Erythroblast (primary cell): ENCODE measurements at regions not wholly inside any gene's neighbourhood (a gene's known extent, or its start where the extent isn't known, plus 50 kb on each side); places are given as distances from the start of the nearest gene placed in this dataset.

Experiments used
- DNase-seq, 2 experiments: peaks; one replicate each; lab custom pipeline; 2025; lab: John Stamatoyannopoulos, UW
- GATA1 ChIP-seq: IDR thresholded peaks from 2 replicates; pipeline ENCODE4 v1.6.1; 2011; ENCODE audit warnings: low read depth, mild to moderate bottlenecking, control low read depth, low read length, moderate library complexity
- POLR2A ChIP-seq: IDR thresholded peaks from 2 replicates; pipeline ENCODE4 v1.6.1; 2011; ENCODE audit warnings: mild to moderate bottlenecking, low read length

DNA sequence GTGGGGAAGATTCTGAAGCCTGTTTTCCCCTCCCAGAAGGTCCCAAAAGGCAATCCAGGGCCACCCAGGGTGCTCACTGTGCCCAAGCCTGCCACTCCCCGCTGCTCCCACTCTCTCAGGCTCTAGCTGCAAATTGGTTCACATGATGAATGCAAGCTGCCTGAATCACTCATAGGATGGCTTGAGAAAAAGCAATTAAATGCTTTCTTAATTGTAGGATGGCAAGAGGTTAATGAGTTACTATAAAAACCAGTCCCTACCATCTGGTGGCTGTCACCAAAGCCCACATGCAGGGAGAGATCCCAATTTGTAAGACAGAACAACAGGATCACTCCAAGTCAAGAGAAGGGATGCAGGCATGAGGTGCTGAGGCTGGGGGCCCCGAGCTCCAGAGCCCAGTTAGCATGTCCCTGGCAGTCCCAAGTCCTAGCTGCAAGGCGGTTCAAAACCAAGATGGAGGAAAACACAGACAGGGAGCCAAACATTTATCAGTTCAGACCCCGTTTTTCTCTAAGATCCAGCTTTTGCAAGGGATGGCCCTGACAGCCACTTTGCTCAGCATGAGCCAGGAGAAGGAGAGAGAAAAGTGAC, 207.1 kb downstream of the UACA start:
- DNase-seq = no peak
- TF ChIP-seq POLR2A (no peak), GATA1 (no peak)

GRCh38 chr15:70555713-70556112, 207.6 kb downstream of the UACA start:
- no peak for TF ChIP-seq POLR2A
- no peak for TF ChIP-seq GATA1
- no peak for DNase-seq

GRCh38 chr15:70547846-70548487, 215.4 kb downstream of the UACA start:
- no peak for TF ChIP-seq POLR2A
- no peak for TF ChIP-seq GATA1
- DNase-seq = no peak

DNA sequence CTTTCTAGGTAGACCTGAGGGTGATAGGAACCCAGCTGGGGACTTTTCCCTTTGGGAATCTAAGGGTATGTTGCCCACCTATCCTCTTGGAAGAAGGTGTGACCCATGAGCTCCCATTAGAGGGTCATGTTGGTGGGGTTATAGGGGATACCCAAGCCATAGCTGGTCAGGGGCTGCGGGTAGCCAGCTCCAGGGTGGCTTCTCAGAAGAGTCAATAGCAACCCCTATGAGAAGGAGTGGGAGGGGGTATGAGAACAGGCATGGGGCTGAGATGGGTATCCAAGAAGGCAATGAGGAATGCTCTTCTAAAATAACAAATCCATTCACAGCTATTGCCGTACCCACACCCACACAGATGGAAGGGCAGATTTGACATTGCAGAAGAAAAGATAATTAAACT, 217.8 kb downstream of the UACA start:
- no peak for DNase-seq
- TF ChIP-seq GATA1 (no peak), POLR2A (no peak)

DNA sequence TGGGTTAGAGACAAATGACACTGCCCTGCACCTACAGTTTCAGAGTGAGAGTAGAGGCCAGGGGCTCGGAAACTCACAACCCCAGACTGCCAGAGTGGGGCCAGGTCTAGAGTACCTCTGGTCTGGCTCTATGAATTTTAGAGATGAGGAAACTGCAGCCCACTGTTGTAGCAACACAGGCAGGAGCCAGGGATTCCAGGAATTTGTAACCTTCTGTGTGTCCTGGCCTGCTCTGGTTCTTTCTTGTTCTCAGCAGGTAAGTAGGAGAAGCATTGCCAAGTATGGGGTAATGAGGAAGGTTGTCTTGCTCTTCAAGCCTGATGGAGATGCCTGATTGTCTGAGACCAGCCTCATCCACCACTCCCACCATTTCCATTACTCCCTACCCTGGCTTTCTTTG, 221.8 kb downstream of the UACA start:
- DNase-seq = no peak
- no peak for TF ChIP-seq GATA1
- TF ChIP-seq POLR2A = no peak

DNA sequence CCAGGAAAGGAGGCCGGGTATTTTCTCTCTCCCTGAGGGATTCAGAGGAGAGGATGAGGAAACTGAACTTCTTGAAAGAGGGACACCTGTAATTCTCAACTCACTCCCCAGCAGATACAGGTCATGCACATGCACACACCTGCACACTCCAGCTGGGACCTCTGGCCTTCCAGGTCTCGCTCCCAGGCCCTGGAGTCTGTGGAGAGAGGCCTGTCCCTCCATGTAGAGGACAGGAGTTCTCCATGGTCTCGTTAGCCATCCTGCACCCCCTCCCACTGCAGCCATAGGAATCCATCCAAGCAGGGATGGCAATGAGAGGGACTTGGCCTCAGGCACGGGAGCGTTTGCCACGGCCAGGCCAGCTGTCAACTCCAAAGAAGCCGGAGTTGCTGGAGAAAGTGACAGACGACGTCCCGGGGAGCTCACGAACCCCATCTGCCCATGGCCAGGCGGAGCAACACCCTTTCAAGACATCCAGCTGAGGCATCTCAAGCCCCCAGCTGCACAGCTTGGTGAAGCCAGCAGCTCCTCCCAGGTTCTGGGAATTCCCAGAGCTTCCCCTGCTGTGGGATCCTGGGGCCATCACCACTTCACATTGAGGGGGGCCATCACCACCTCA, 223.3 kb downstream of the UACA start:
- no peak for TF ChIP-seq GATA1
- no peak for TF ChIP-seq POLR2A
- no peak for DNase-seq

DNA sequence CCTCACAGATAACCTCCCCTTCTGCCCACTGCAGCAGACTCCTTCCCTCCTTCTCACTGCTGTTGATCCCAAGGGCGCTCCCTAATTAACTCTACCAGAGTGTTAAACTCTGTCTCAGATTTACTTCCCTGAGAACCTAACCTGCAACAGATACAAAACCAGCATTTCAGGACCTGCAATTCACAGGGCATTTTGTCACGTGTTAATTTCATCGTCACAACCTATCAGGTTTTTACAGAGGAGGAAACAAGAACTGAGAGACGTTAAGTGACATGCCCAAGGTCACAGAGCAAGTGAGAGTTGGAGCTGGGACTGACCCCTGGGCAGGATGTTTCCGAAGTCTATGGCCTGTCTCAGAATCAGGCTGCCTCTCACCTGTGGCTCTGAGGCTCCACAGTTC, 223.9 kb downstream of the UACA start:
- TF ChIP-seq POLR2A (no peak), GATA1 (no peak)
- no peak for DNase-seq

- TF ChIP-seq POLR2A = no peak
- TF ChIP-seq GATA1 = no peak
- no peak for DNase-seq
Measured at GRCh38 chr15:70538278-70538677, 225.1 kb downstream of the UACA start.

GRCh38 chr15:70535955-70536338, 227.4 kb downstream of the UACA start:
- DNase-seq = no peak
- TF ChIP-seq GATA1 (no peak), POLR2A (no peak)

GRCh38 chr15:70535071-70535954, 228.0 kb downstream of the UACA start:
- DNase-seq = no peak
- no peak for TF ChIP-seq POLR2A
- TF ChIP-seq GATA1 = no peak

DNA sequence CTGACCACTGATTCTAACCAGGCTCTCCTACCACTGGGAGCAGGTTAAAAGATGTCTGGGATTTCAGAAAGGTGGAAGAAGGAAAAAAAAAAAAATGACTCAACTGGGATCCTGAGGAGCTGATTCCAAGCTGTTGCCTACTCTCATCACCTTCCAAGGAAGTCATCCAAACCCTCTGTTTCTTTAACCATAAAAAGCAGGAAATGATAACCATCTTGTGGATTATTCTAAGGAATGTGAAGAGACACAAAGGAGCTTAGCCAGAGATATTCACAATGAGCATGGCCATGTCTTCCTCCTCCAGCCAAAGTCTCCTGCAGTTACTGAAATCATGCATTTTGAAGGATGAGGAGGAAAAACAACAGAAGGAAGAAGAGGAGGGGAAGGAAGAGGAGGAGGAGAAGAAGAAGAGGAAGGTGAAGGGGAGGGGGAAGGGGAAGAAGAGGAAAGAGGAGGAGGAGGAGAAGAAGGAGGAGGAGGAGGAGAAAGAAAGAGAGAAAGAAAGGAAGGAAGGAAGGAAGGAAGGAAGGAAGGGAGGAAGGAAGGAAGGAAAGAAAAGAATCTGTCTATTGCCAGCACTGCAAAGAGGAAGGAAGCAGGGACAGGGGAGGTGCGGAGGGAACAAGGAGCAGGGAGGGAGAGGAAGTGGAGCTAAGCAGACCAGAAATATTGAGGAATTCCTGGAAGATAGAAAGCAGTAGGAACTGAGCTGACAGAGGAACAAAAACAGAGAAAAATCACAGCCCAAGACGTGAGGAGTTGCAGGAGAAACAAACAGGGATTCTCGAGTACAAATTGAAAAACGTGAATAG, 229.2 kb downstream of the UACA start:
- TF ChIP-seq GATA1 (no peak), POLR2A (no peak)
- no peak for DNase-seq

- no peak for DNase-seq
- no peak for TF ChIP-seq POLR2A
- TF ChIP-seq GATA1 = no peak
Measured at GRCh38 chr15:70532531-70533186, 230.7 kb downstream of the UACA start.

DNA sequence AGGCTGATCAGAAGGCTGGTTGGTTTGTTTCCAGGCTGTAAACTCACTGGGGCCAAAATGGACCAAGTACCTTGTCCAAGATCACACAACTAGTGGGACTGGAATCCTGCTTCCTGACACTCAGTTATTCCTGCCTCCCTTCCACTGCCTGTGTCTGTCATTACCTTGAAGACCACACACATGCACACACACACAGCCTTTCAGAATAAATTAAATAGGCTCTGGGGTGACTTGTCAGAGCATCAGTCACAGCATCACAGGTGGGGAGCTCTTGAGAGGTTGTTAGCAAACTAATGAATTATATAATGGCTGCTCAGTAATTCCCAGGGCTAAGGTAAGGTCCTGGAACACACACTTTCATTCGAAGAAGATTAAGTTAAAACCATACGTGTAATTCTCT, 231.8 kb downstream of the UACA start:
- DNase-seq = no peak
- TF ChIP-seq POLR2A (no peak), GATA1 (no peak)
